ENCODE measurements at regions not wholly inside any gene's neighbourhood (a gene's known extent, or its start where the extent isn't known, plus 50 kb on each side); places are given as distances from the start of the nearest gene placed in this dataset.

GRCh38 chr2:150165988-150166312, 321.5 kb downstream of the RND3 start:
- Histone ChIP-seq H3K9me3 (no peaks in the 10 kb centered on the region), H3K27ac (no peak overlapping the region), H3K27me3 (no peaks in the 10 kb centered on the region), H3K36me3 (no peaks in the 10 kb centered on the region), H3K4me1 (no peaks in the 10 kb centered on the region), H3K4me3 (no peak overlapping the region)
- TF ChIP-seq CTCF (IDR thresholded peaks at IDR 0.05): no peak
- TF ChIP-seq POLR2A (IDR thresholded peaks at IDR 0.05): no peak
- intact Hi-C loops (cut with DNase I; ENCODE audit: low total_unique reads): no loop called here
- DNase-seq: no peak

- DNase-seq: no peak
- Histone ChIP-seq H3K36me3 (no peaks in the 10 kb centered on the region), H3K27ac (no peak overlapping the region), H3K4me3 (no peak overlapping the region), H3K27me3 (no peaks in the 10 kb centered on the region), H3K4me1 (no peaks in the 10 kb centered on the region), H3K9me3 (no peaks in the 10 kb centered on the region)
- intact Hi-C loops (cut with DNase I; ENCODE audit: low total_unique reads): no loop called here
- no peak for TF ChIP-seq POLR2A (IDR thresholded peaks at IDR 0.05)
- TF ChIP-seq CTCF (IDR thresholded peaks at IDR 0.05): no peak
These were observed 322.0 kb downstream of the RND3 start for GRCh38 chr2:150165442-150165841.

- intact Hi-C loops (cut with DNase I; ENCODE audit: low total_unique reads): no loop called here
- TF ChIP-seq POLR2A (IDR thresholded peaks at IDR 0.05) (no peak), CTCF (IDR thresholded peaks at IDR 0.05) (no peak)
These were observed 325.1 kb downstream of the RND3 start for GRCh38 chr2:150162241-150162942.

GRCh38 chr2:150160058-150160457, 327.4 kb downstream of the RND3 start:
- Histone ChIP-seq H3K27me3 (no peaks in the 10 kb centered on the region), H3K9me3 (no peaks in the 10 kb centered on the region), H3K4me3 (no peak overlapping the region), H3K27ac (no peak overlapping the region), H3K36me3 (no peaks in the 10 kb centered on the region), H3K4me1 (no peaks in the 10 kb centered on the region)
- intact Hi-C loops (cut with DNase I; ENCODE audit: low total_unique reads): no loop called here
- no peak for DNase-seq
- TF ChIP-seq POLR2A (IDR thresholded peaks at IDR 0.05) (no peak), CTCF (IDR thresholded peaks at IDR 0.05) (no peak)

More at GRCh38 chr2:150162241-150162942, 325.1 kb downstream of the RND3 start:
- DNase-seq: no peak
- Histone ChIP-seq H3K4me3 (no peak overlapping the region), H3K27me3 (no peaks in the 10 kb centered on the region), H3K9me3 (no peaks in the 10 kb centered on the region), H3K27ac (no peak overlapping the region), H3K4me1 (no peaks in the 10 kb centered on the region), H3K36me3 (no peaks in the 10 kb centered on the region)

GRCh38 chr2:150159300-150159699, 328.2 kb downstream of the RND3 start:
- intact Hi-C loops (cut with DNase I; ENCODE audit: low total_unique reads): no loop called here

More at GRCh38 chr2:150159300-150159699, 328.2 kb downstream of the RND3 start:
- Histone ChIP-seq H3K27me3 (no peaks in the 10 kb centered on the region), H3K9me3 (no peaks in the 10 kb centered on the region), H3K4me3 (no peak overlapping the region), H3K4me1 (no peaks in the 10 kb centered on the region), H3K27ac (no peak overlapping the region), H3K36me3 (no peaks in the 10 kb centered on the region)
- DNase-seq: no peak
- TF ChIP-seq CTCF (IDR thresholded peaks at IDR 0.05) (no peak), POLR2A (IDR thresholded peaks at IDR 0.05) (no peak)
